Prostate gland (tissue), 2 donors: ENCODE measurements at regions not wholly inside any gene's neighbourhood (a gene's known extent, or its start where the extent isn't known, plus 50 kb on each side); places are given as distances from the start of the nearest gene placed in this dataset.

Experiments used
- POLR2A ChIP-seq: fragments of 450-650 bp; IDR thresholded peaks from one replicate; pipeline ENCODE4 v1.6.1; 2016; ENCODE audit warnings: antibody characterized with exemption, mild to moderate bottlenecking
- TF ChIP-seq, protein P1 (sequence below), 4 experiments: fragments of 200-600 bp in 2 of 4; fragments of 450-650 bp in 2 of 4; sonication (generic) in 2 of 4; IDR thresholded peaks; 1 replicate in 3 of 4; 2 replicates in 1 of 4; pipeline ENCODE4 v1.5.1; 2016 to 2019; ENCODE audit warnings: antibody characterized with exemption in 4 of 4, mild to moderate bottlenecking in 2 of 4, moderate library complexity in 2 of 4

DNA sequence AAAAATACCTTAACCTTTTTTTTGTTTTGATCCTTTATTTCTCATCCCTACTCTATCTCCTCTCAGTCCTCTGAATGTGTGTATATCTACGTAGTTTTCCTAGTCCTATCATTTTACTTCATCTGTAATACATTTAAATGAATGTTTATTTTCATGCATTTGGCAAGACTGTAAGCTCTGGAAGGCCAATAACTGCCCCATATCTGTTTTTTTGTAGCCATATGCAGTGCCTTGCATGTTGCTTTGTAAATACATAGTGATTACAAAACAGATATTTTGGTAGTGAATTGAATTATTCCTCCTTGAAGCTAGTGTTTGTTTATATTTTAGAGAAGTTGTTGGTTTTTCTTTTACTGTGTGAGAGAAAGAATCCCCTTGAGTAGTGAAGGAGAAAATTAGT lies 450.2 kb downstream of the PCDH18 start:
- TF ChIP-seq, protein P1, sequence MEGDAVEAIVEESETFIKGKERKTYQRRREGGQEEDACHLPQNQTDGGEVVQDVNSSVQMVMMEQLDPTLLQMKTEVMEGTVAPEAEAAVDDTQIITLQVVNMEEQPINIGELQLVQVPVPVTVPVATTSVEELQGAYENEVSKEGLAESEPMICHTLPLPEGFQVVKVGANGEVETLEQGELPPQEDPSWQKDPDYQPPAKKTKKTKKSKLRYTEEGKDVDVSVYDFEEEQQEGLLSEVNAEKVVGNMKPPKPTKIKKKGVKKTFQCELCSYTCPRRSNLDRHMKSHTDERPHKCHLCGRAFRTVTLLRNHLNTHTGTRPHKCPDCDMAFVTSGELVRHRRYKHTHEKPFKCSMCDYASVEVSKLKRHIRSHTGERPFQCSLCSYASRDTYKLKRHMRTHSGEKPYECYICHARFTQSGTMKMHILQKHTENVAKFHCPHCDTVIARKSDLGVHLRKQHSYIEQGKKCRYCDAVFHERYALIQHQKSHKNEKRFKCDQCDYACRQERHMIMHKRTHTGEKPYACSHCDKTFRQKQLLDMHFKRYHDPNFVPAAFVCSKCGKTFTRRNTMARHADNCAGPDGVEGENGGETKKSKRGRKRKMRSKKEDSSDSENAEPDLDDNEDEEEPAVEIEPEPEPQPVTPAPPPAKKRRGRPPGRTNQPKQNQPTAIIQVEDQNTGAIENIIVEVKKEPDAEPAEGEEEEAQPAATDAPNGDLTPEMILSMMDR (IDR thresholded peaks at IDR 0.05) = no peak
- TF ChIP-seq POLR2A = no peak
